ENCODE measurements at regions not wholly inside any gene's neighbourhood (a gene's known extent, or its start where the extent isn't known, plus 50 kb on each side); places are given as distances from the start of the nearest gene placed in this dataset.

DNA sequence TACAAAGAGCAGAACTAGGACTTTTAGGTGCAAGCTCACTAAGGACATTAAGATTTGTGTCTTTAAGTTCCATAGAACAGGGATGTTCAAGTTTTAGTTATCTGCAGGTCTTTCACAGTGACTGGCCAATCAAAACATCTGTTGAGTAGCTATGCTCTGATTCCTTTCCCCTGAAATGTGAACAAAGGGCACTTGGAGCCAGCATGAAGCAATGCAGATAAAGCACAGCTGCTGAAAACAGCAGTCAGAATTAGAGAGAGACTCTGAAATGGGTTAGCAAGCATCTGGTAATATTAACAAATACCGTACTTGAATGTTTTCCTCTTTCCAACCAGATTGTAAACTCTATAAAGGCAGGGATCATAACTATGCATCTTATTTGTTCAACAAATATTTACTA is 276.9 kb downstream of the RAB28 start:
- intact Hi-C loops (cut with DNase I) = no loop called here
- Histone ChIP-seq H3K9me3 (no peaks in the 10 kb centered on the region), H3K36me3 (no peaks in the 10 kb centered on the region), H3K9ac (ENCODE audit: low read depth in 2 of 2, low read length in 2 of 2) (no peak overlapping the region), H3K4me1 (no peaks in the 10 kb centered on the region), H3K27ac (no peak overlapping the region), H3K27me3 (no peaks in the 10 kb centered on the region), H3K4me3 (no peak overlapping the region)
- TF ChIP-seq, protein P1, sequence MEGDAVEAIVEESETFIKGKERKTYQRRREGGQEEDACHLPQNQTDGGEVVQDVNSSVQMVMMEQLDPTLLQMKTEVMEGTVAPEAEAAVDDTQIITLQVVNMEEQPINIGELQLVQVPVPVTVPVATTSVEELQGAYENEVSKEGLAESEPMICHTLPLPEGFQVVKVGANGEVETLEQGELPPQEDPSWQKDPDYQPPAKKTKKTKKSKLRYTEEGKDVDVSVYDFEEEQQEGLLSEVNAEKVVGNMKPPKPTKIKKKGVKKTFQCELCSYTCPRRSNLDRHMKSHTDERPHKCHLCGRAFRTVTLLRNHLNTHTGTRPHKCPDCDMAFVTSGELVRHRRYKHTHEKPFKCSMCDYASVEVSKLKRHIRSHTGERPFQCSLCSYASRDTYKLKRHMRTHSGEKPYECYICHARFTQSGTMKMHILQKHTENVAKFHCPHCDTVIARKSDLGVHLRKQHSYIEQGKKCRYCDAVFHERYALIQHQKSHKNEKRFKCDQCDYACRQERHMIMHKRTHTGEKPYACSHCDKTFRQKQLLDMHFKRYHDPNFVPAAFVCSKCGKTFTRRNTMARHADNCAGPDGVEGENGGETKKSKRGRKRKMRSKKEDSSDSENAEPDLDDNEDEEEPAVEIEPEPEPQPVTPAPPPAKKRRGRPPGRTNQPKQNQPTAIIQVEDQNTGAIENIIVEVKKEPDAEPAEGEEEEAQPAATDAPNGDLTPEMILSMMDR (IDR thresholded peaks at IDR 0.05) = no peak
- DNase-seq = no peak

DNA sequence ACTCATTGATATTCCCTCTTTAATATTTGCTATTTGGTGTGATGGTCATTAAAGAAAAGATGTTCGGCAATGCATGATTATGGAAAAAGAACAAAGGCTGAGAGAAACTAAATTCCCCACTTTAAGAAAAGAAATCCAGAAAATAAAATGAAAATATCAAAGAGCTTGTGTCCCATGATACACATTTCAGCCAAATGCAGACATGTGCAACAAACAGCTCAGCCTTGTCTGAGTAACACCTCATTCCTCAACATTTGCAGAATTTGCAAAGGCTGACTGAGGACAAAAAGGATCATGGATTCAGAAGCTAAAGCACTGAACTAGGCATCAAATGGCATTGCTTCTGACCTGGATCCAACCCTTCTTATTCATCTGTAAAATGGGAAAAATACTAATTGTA is 281.0 kb downstream of the RAB28 start:
- Histone ChIP-seq H3K36me3 (no peaks in the 10 kb centered on the region), H3K9me3 (no peaks in the 10 kb centered on the region), H3K4me3 (no peak overlapping the region), H3K9ac (ENCODE audit: low read depth in 2 of 2, low read length in 2 of 2) (no peak overlapping the region), H3K27me3 (no peaks in the 10 kb centered on the region), H3K4me1 (no peaks in the 10 kb centered on the region), H3K27ac (no peak overlapping the region)
- intact Hi-C loops (cut with DNase I) = no loop called here
- no peak for DNase-seq
- TF ChIP-seq, protein P1 (IDR thresholded peaks at IDR 0.05) = no peak

DNA sequence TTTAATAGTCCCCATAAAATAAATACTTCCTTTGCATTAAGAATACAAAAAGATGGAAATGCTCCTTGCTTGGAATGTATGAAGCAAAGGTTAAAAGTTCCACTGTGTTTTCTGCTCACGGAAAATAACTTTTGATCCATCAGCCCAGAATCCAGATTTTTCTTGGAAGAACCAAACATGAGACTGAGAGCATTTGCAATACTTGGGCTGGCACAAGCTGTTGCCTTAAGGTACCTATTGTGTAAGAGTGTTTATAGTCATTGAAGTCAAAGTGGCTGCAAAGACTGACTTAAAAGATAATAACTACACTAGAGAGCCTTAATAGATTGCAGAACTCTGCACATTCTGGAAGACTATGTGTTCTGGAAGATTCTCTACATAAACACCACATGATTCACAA is 281.4 kb downstream of the RAB28 start:
- TF ChIP-seq, protein P1 (IDR thresholded peaks at IDR 0.05) = no peak
- Histone ChIP-seq H3K4me1 (no peaks in the 10 kb centered on the region), H3K9me3 (no peaks in the 10 kb centered on the region), H3K27ac (no peak overlapping the region), H3K36me3 (no peaks in the 10 kb centered on the region), H3K9ac (ENCODE audit: low read depth in 2 of 2, low read length in 2 of 2) (no peak overlapping the region), H3K4me3 (no peak overlapping the region), H3K27me3 (no peaks in the 10 kb centered on the region)
- no peak for DNase-seq
- intact Hi-C loops (cut with DNase I) = no loop called here

DNA sequence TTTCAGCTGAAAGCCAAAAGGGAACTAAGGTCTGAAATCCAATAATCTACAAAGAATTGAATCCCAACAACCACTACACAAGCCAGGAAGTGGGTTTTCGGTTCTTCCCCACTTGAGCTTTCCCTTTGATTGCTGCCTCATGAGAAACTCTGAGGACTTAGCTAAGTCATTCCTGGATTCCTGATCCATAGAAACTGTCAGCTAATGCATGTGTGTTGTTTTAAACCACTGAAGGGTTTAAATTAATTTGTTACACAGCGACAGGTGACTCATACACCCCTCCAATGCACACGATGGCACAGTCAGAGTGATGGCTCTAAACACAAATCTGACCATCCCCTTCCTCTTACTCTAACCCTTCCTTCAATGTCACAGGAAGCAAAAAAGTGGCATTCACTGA is 282.9 kb downstream of the RAB28 start:
- Histone ChIP-seq H3K36me3 (no peaks in the 10 kb centered on the region), H3K27me3 (no peaks in the 10 kb centered on the region), H3K4me1 (no peaks in the 10 kb centered on the region), H3K27ac (no peak overlapping the region), H3K9me3 (no peaks in the 10 kb centered on the region), H3K4me3 (no peak overlapping the region), H3K9ac (ENCODE audit: low read depth in 2 of 2, low read length in 2 of 2) (no peak overlapping the region)
- intact Hi-C loops (cut with DNase I) = no loop called here
- no peak for DNase-seq
- TF ChIP-seq, protein P1 (IDR thresholded peaks at IDR 0.05) = no peak

DNA sequence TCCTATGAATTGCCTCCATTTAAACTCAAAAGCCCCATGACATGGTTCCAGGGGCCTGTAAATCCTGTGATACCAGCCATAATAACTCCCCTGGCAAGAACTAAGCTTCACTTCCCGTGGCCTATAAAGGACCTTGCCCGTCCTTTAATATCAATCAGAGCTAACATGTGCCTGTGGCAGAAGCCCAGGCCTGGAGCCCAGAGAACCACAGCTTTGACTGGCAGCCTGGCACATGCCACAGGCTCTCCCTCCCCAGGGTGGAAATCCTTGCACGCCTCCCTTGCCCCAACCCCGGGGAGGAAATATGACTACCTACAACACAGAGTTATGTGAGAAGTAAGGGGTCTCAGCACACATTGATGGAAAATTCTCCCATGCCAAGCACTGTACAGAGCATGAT is 287.4 kb downstream of the RAB28 start:
- H3K4me1 ChIP-seq = no peaks in the 10 kb centered on the region
- no peak overlapping the region for H3K27ac ChIP-seq
- TF ChIP-seq, protein P1 (IDR thresholded peaks at IDR 0.05) = no peak
- no peak overlapping the region for H3K9ac ChIP-seq (ENCODE audit: low read depth in 2 of 2, low read length in 2 of 2)
- DNase-seq = no peak
- no peaks in the 10 kb centered on the region for H3K9me3 ChIP-seq
- no peaks in the 10 kb centered on the region for H3K27me3 ChIP-seq
- intact Hi-C loops (cut with DNase I) = no loop called here
- H3K36me3 ChIP-seq = no peaks in the 10 kb centered on the region
- no peak overlapping the region for H3K4me3 ChIP-seq

DNA sequence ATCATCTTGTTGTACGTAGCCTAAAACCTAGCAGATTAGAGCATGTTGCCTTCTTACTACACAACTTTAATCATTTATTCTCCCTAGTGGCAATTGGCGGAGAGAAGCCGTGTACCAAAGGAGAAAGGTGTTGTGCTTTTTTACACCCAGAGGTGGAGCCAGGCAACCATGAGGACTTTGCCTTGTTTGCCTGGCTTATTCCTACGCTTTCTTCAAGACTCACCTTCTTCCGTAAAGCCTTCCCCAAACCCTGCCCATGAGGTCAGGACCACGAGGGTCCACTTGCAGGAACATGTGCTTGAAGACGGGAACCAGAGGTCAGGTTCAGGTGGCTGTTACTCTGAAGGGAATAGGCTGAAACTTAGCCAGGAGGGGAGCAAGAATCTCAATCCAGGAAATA is 290.5 kb downstream of the RAB28 start:
- H3K4me1 ChIP-seq = no peaks in the 10 kb centered on the region
- H3K9me3 ChIP-seq = no peaks in the 10 kb centered on the region
- H3K27ac ChIP-seq = no peak overlapping the region
- intact Hi-C loops (cut with DNase I) = no loop called here
- no peak for DNase-seq
- TF ChIP-seq, protein P1 (IDR thresholded peaks at IDR 0.05) = no peak
- no peak overlapping the region for H3K4me3 ChIP-seq
- H3K27me3 ChIP-seq = no peaks in the 10 kb centered on the region
- H3K36me3 ChIP-seq = no peaks in the 10 kb centered on the region
- H3K9ac ChIP-seq (ENCODE audit: low read depth in 2 of 2, low read length in 2 of 2) = no peak overlapping the region

All from colonic mucosa (tissue), 4 donors.